ENCODE measurements at regions not wholly inside any gene's neighbourhood (a gene's known extent, or its start where the extent isn't known, plus 50 kb on each side); places are given as distances from the start of the nearest gene placed in this dataset.

GRCh38 chr2:216289470-216289869 lies 82.8 kb downstream of the MARCHF4 start:
- H3K27ac ChIP-seq (ENCODE audit: low read length), result no peak overlapping the region
- no peak for DNase-seq
- no peaks in the 10 kb centered on the region for H3K9me3 ChIP-seq (replicated peaks; ENCODE audit: control insufficient read depth, low read depth, low read length)
- no peaks in the 10 kb centered on the region for H3K27me3 ChIP-seq (ENCODE audit: control insufficient read depth, insufficient read depth, low read length)
- 0% methylated on average over 1 of the region's 2 CpGs for WGBS (ENCODE audit: insufficient coverage)
- H3K36me3 ChIP-seq (ENCODE audit: control insufficient read depth, insufficient read depth, low read length), result no peaks in the 10 kb centered on the region
- H3K4me1 ChIP-seq (ENCODE audit: control insufficient read depth, insufficient read depth, low read length), result no peaks in the 10 kb centered on the region
- no peak overlapping the region for H3K4me3 ChIP-seq (ENCODE audit: low read length)

GRCh38 chr2:216287251-216287650 lies 85.0 kb downstream of the MARCHF4 start:
- no peaks in the 10 kb centered on the region for H3K9me3 ChIP-seq (replicated peaks; ENCODE audit: control insufficient read depth, low read depth, low read length)
- H3K4me1 ChIP-seq (ENCODE audit: control insufficient read depth, insufficient read depth, low read length), result no peaks in the 10 kb centered on the region
- no CpG with 5 or more reads among the region's 5 CpGs for WGBS (ENCODE audit: insufficient coverage)
- no peak overlapping the region for H3K4me3 ChIP-seq (ENCODE audit: low read length)
- H3K27me3 ChIP-seq (ENCODE audit: control insufficient read depth, insufficient read depth, low read length), result no peaks in the 10 kb centered on the region
- no peak for DNase-seq
- H3K36me3 ChIP-seq (ENCODE audit: control insufficient read depth, insufficient read depth, low read length), result no peaks in the 10 kb centered on the region
- H3K27ac ChIP-seq (ENCODE audit: low read length), result no peak overlapping the region

DNA sequence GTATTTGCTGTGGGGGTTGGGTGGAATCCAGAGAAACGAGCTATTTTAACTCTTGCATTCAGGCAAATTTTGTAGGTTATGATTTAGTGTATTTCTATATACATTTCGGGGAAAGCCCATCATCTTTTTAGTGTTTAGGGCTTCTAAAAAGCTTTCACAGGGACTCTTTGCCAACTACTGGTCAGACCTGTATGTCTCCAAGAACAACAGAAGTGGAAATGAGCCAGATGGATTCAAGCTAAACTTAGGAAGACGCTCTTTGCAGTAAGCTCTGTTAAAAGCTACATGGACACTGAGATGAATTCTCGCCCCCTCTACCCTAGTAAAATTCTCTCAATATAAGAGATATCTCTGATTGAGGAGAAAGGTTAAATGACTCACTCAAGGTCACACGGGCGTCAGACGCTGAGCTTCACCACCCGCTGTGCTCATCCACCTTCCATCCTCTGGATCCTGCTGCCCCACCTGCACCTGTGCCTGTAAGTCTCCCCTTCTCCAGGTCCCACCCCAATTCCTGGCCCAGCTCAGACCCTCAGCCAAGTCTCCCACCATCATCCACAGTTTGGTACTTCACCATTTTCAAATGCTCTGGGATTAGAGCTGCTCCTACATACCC lies 85.6 kb downstream of the MARCHF4 start:
- Histone ChIP-seq H3K36me3 (ENCODE audit: control insufficient read depth, insufficient read depth, low read length) (no peaks in the 10 kb centered on the region), H3K27me3 (ENCODE audit: control insufficient read depth, insufficient read depth, low read length) (no peaks in the 10 kb centered on the region)
- no peak for DNase-seq

DNA sequence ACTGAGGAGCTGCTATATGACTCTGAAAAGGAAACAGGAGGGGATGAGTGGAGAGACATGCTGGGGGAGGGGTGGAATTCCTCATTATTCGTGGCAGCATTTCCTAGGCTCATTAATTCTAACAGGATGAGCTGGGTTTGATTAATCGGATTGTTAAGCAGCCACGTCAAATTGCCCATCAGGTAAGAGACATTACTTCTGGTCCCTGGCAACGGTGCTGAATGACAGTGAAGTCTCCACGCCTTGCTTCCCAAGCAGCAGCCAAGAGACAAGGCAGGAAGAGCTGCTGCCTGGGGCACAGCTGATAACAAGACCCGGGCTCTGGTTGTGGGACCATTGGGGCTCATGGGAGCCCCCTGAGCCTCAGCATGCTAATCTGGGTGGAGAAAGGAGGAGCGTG lies 86.6 kb downstream of the MARCHF4 start:
- Histone ChIP-seq H3K36me3 (ENCODE audit: control insufficient read depth, insufficient read depth, low read length) (no peaks in the 10 kb centered on the region), H3K9me3 (replicated peaks; ENCODE audit: control insufficient read depth, low read depth, low read length) (no peaks in the 10 kb centered on the region), H3K27ac (ENCODE audit: low read length) (no peak overlapping the region), H3K27me3 (ENCODE audit: control insufficient read depth, insufficient read depth, low read length) (no peaks in the 10 kb centered on the region), H3K4me1 (ENCODE audit: control insufficient read depth, insufficient read depth, low read length) (peaks cover 5% of the 10 kb centered on the region), H3K4me3 (ENCODE audit: low read length) (no peak overlapping the region)
- no peak for DNase-seq
- WGBS (ENCODE audit: insufficient coverage), result 31% methylated on average over 5 of the region's 7 CpGs

More for the DNA sequence above, 85.6 kb downstream of the MARCHF4 start:
- WGBS (ENCODE audit: insufficient coverage), result 38% methylated on average over 4 of the region's 8 CpGs
- no peaks in the 10 kb centered on the region for H3K9me3 ChIP-seq (replicated peaks; ENCODE audit: control insufficient read depth, low read depth, low read length)
- no peak overlapping the region for H3K4me3 ChIP-seq (ENCODE audit: low read length)
- no peak overlapping the region for H3K27ac ChIP-seq (ENCODE audit: low read length)
- H3K4me1 ChIP-seq (ENCODE audit: control insufficient read depth, insufficient read depth, low read length), result peaks cover 5% of the 10 kb centered on the region

DNA sequence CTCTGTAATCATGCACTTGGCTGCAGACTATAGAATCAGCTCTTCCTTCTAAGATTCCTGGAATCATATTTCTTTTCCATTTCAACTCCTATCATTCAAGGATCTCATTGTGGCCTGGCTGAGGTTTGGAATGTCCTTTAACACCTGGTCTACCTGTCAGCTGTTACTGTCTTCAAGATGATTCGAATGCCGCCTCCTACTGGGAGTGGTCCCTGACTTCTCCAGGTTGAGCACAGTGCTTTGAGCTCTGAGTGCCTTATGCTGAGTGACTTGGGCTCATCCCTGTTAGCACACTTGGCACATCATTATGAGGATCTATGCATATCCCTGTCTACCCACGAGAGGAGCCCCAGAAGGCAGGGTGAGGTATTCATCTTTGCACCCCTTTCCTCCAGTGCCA lies 87.6 kb downstream of the MARCHF4 start:
- Histone ChIP-seq H3K4me1 (ENCODE audit: control insufficient read depth, insufficient read depth, low read length) (peaks cover 5% of the 10 kb centered on the region), H3K4me3 (ENCODE audit: low read length) (no peak overlapping the region), H3K9me3 (replicated peaks; ENCODE audit: control insufficient read depth, low read depth, low read length) (no peaks in the 10 kb centered on the region), H3K27ac (ENCODE audit: low read length) (no peak overlapping the region), H3K27me3 (ENCODE audit: control insufficient read depth, insufficient read depth, low read length) (no peaks in the 10 kb centered on the region), H3K36me3 (ENCODE audit: control insufficient read depth, insufficient read depth, low read length) (no peaks in the 10 kb centered on the region)
- 100% methylated on average over 1 of the region's 3 CpGs for WGBS (ENCODE audit: insufficient coverage)
- DNase-seq, result no peak

GRCh38 chr2:216283038-216283900 lies 89.0 kb downstream of the MARCHF4 start:
- 73% methylated on average over 7 of the region's 12 CpGs for WGBS (ENCODE audit: insufficient coverage)
- H3K4me1 ChIP-seq (ENCODE audit: control insufficient read depth, insufficient read depth, low read length), result peaks cover 5% of the 10 kb centered on the region
- DNase-seq, result no peak
- H3K36me3 ChIP-seq (ENCODE audit: control insufficient read depth, insufficient read depth, low read length), result no peaks in the 10 kb centered on the region
- no peak overlapping the region for H3K27ac ChIP-seq (ENCODE audit: low read length)
- no peaks in the 10 kb centered on the region for H3K9me3 ChIP-seq (replicated peaks; ENCODE audit: control insufficient read depth, low read depth, low read length)
- H3K27me3 ChIP-seq (ENCODE audit: control insufficient read depth, insufficient read depth, low read length), result no peaks in the 10 kb centered on the region
- H3K4me3 ChIP-seq (ENCODE audit: low read length), result no peak overlapping the region

DNA sequence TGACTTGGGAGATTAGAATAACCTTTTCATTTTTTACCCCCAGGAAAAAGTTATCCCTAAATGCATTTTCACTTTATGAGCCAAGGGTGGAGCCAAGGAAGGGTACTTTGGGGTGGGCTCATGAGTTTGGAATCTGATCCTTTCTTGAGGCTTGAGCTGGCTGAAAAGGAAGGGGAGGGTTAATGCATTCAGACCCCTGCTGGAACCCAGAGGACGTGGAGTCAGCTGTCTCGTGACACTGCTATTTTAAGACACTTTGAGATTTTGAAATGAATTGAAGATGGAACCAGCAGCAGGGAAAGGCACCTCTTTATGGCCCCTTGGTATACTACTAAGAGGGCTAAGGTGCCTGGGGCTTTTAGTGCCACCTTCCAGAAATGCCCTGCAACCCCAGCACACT lies 90.4 kb downstream of the MARCHF4 start:
- Histone ChIP-seq H3K36me3 (ENCODE audit: control insufficient read depth, insufficient read depth, low read length) (no peaks in the 10 kb centered on the region), H3K27me3 (ENCODE audit: control insufficient read depth, insufficient read depth, low read length) (no peaks in the 10 kb centered on the region), H3K27ac (ENCODE audit: low read length) (no peak overlapping the region), H3K4me1 (ENCODE audit: control insufficient read depth, insufficient read depth, low read length) (peaks cover 5% of the 10 kb centered on the region), H3K9me3 (replicated peaks; ENCODE audit: control insufficient read depth, low read depth, low read length) (no peaks in the 10 kb centered on the region), H3K4me3 (ENCODE audit: low read length) (no peak overlapping the region)
- no peak for DNase-seq
- WGBS (ENCODE audit: insufficient coverage), result 0% methylated on average over 2 of the region's 2 CpGs

DNA sequence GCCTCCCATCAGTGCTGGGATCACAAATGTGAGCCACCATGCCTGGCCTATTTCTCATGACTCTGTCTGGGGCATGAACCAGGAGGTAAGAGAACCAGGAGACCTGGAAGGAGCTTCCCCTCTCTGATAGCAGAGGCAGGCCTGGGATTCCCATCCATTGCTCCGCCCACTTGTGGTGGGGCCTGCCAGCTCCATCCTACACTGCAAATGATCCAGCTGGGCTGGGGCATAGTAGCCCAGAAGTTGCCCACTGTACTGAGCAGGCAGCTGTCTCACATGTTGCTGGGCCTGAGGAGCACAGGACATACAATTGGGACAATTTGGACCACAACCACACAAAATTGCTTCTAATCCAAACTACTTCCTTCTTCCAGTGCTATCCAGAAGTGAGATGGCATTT lies 91.0 kb downstream of the MARCHF4 start:
- Histone ChIP-seq H3K4me1 (ENCODE audit: control insufficient read depth, insufficient read depth, low read length) (peaks cover 5% of the 10 kb centered on the region), H3K9me3 (replicated peaks; ENCODE audit: control insufficient read depth, low read depth, low read length) (no peaks in the 10 kb centered on the region), H3K4me3 (ENCODE audit: low read length) (no peak overlapping the region), H3K27me3 (ENCODE audit: control insufficient read depth, insufficient read depth, low read length) (no peaks in the 10 kb centered on the region), H3K27ac (ENCODE audit: low read length) (no peak overlapping the region), H3K36me3 (ENCODE audit: control insufficient read depth, insufficient read depth, low read length) (no peaks in the 10 kb centered on the region)
- DNase-seq, result no peak
- WGBS (ENCODE audit: insufficient coverage), result no CpG with 5 or more reads among the region's 1 CpG

DNA sequence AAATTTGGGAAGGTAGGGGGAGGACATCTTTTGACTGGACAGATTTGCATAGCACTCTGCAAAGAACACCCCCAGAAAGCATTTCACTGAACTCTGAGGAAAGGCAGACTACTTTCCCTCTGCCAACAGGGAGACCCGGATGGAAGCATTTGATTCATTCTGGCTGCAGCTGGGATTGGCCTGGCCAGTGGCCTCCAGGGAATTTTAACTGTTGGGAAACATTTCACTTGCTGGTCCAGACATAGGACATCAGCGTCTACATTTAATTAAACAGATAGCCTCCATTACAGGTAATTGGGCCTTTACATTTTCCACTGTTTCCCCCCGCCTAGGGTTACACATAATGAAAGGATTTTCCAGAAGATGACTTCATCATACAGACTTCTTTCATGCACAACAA lies 92.8 kb downstream of the MARCHF4 start:
- no peak overlapping the region for H3K27ac ChIP-seq (ENCODE audit: low read length)
- DNase-seq, result peak; percentile 48
- H3K27me3 ChIP-seq (ENCODE audit: control insufficient read depth, insufficient read depth, low read length), result no peaks in the 10 kb centered on the region
- H3K4me1 ChIP-seq (ENCODE audit: control insufficient read depth, insufficient read depth, low read length), result peaks cover 5% of the 10 kb centered on the region
- H3K4me3 ChIP-seq (ENCODE audit: low read length), result no peak overlapping the region
- 25% methylated on average over 3 of the region's 3 CpGs for WGBS (ENCODE audit: insufficient coverage)
- H3K36me3 ChIP-seq (ENCODE audit: control insufficient read depth, insufficient read depth, low read length), result no peaks in the 10 kb centered on the region
- no peaks in the 10 kb centered on the region for H3K9me3 ChIP-seq (replicated peaks; ENCODE audit: control insufficient read depth, low read depth, low read length)

GRCh38 chr2:216279031-216279430 lies 93.3 kb downstream of the MARCHF4 start:
- 33% methylated on average over 4 of the region's 5 CpGs for WGBS (ENCODE audit: insufficient coverage)
- H3K4me1 ChIP-seq (ENCODE audit: control insufficient read depth, insufficient read depth, low read length), result peaks cover 5% of the 10 kb centered on the region
- H3K27me3 ChIP-seq (ENCODE audit: control insufficient read depth, insufficient read depth, low read length), result peaks cover 2% of the 10 kb centered on the region
- peak; percentile 29 for DNase-seq
- H3K27ac ChIP-seq (ENCODE audit: low read length), result no peak overlapping the region
- no peaks in the 10 kb centered on the region for H3K36me3 ChIP-seq (ENCODE audit: control insufficient read depth, insufficient read depth, low read length)
- no peak overlapping the region for H3K4me3 ChIP-seq (ENCODE audit: low read length)
- no peaks in the 10 kb centered on the region for H3K9me3 ChIP-seq (replicated peaks; ENCODE audit: control insufficient read depth, low read depth, low read length)
